ENCODE measurements at regions not wholly inside any gene's neighbourhood (a gene's known extent, or its start where the extent isn't known, plus 50 kb on each side); places are given as distances from the start of the nearest gene placed in this dataset.

DNA sequence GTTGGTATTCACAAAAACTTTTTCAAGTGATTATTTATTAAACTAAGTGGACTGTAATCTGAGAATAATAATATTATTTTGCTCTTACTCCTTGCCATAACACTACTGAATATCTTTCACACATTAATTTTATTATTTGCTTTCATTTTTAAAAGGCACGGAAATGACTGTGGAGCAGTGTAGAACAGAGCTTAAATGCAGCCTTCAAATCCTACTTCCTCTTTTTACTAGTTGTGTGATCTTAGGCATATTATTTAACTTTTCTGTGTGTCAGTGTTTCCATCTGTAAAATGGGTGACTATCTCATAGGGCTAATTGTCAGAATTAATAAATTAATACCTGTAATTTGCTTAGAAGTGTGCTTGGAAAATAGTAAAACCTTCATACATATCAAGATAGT, 55.5 kb upstream of the SLC8A1 start:
- no peak for DNase-seq (ENCODE audit: low spot score)

GRCh38 chr2:40510304-40510703, 58.4 kb upstream of the SLC8A1 start:
- no peak for DNase-seq (ENCODE audit: low spot score)

DNA sequence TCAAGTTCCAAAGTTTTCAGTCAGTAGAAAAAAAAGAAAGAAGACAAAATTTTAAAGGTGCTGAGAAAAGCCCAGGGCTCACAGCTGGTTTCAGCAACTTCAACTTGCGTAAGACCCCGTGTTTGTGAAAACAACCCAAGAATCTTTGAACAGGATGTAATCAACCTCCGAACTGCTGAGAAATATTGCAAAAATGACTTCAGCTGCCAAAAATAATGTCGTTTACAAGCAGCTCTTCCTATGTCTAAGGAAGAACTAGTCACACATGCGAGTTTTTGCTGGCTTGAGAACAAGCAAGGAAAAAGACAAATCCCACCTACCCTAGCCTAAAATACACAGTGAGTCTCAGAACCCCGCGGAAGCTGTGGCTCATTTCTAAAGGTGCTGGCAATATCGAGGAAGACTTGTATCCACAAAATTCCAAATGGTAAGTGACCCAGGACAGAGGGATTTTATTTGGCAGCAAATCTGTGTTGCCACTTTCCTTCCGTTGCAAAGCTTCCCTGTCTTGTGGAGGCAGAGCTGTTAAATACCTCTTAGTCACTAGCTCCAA, 59.8 kb upstream of the SLC8A1 start:
- no peak for DNase-seq (ENCODE audit: low spot score)

- DNase-seq (ENCODE audit: low spot score): no peak
Measured at GRCh38 chr2:40512256-40512655, 60.4 kb upstream of the SLC8A1 start.

GRCh38 chr2:40513201-40513600, 61.3 kb upstream of the SLC8A1 start:
- no peak for DNase-seq (ENCODE audit: low spot score)

GRCh38 chr2:40516604-40517003, 64.7 kb upstream of the SLC8A1 start:
- no peak for DNase-seq (ENCODE audit: low spot score)

GRCh38 chr2:40528564-40528963, 76.7 kb upstream of the SLC8A1 start:
- DNase-seq (ENCODE audit: low spot score): no peak

- no peak for DNase-seq (ENCODE audit: low spot score)
Measured at GRCh38 chr2:40531359-40531758, 79.5 kb upstream of the SLC8A1 start.

DNA sequence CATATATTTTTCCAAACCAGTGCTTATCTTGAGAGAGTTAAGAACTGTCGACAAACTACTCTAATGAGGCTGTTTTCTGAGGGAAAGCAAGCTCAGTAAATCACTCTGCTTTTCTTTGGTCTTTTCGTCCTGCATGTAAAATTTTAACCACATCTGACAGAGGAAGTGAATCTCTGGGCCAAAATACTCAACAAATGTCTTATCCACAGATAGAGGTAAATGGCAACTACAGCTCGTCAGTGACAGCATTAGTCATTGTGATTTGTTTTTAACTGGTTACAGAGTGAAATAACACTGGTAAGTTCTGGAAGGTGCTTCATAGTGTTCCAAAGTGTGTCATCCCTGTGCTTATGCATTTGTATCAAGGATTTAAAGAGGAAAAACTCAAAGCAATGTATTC, 82.6 kb upstream of the SLC8A1 start:
- no peak for DNase-seq (ENCODE audit: low spot score)

- DNase-seq (ENCODE audit: low spot score): no peak
Measured at GRCh38 chr2:40535972-40536371, 84.1 kb upstream of the SLC8A1 start.

GRCh38 chr2:40540026-40540425, 88.1 kb upstream of the SLC8A1 start:
- DNase-seq (ENCODE audit: low spot score): no peak

- no peak for DNase-seq (ENCODE audit: low spot score)
Measured at GRCh38 chr2:40543381-40543780, 91.5 kb upstream of the SLC8A1 start.

- DNase-seq (ENCODE audit: low spot score): no peak
Measured at GRCh38 chr2:40544072-40544471, 92.2 kb upstream of the SLC8A1 start.

DNA sequence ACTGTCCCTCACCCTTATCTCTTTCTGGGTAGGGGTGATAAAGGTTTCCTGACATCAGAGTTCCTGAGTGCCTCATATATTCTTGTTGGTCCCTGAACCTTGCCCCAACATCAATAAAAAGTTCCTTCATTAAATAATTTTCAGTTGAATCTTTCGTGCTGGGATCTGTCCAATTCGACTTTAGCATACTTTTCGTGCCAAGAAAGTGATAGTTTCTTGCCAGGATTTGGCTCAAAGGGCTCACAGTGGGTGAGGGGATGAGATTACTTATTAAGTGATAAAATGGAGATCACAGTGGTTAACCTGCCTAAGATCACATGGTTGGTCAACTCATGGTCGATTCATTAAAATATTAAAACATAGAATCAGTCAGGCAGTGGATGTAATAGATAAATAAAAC, 93.8 kb upstream of the SLC8A1 start:
- no peak for DNase-seq (ENCODE audit: low spot score)

- DNase-seq (ENCODE audit: low spot score): no peak
Measured at GRCh38 chr2:40546439-40547191, 94.7 kb upstream of the SLC8A1 start.

DNA sequence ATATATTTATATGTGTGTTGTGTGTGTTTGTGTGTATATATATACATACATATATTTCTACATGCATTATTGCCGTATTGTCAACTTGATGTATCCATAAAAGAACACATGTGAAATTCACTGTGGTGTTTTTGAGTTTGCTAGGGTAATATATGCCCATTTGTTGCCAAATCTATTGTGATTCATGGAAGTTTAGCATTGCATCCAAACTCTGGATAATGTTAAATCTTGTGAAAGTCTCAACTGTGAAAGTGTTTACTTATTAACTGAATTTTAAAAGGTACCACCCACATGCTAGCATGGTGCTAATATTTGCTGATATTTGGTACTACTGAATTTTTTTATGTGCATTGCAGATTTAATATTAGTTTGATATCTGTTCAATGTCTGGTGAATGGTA, 96.6 kb upstream of the SLC8A1 start:
- DNase-seq (ENCODE audit: low spot score): no peak

- no peak for DNase-seq (ENCODE audit: low spot score)
Measured at GRCh38 chr2:40550085-40550484, 98.2 kb upstream of the SLC8A1 start.

DNA sequence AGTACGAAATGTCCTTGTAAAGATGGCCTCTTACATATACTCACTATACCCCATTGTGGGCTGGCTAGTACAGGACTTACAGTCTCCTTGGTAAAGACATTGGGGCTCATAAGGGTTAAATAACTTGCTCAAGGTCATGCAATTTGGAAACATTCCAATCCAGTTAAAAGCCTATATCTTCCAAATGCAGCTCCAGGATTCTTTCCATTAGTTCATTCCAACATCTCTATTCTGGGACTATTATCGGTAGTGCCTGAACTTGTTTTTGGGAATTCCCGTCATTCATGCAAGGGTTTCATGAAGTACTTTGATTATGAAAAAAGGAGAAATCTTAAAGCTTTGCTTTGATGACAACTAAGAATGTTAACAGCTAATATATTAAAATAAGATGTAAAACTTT, 99.2 kb upstream of the SLC8A1 start:
- no peak for DNase-seq (ENCODE audit: low spot score)

DNA sequence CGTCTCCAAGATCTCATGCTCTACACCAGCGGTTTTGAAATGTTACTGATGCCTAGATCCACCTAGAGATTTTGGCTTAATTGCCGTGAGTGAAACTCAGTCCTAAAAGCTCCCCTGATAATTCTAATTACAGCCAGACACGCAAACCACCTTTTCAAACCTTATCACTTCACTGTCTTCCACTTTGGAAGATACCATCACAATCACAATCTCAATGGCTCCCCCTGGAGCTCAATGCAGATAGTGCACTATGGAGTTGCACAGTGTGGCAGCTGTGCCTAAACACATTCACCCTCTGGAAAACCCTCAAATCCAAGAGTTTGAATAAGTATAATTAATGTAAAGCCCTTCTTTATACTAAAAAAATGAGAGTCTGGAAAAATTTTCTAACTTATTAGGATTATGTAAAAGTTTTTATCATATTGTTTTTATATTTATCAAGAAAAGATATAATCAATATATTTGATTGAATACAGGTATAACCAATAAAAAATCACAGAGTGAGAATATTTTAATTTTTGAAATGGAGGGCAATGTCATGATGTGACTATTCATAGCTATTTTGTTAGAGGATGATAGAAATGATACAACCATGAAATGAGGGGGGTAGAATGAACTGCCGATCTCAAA, 102.9 kb upstream of the SLC8A1 start:
- peak; percentile 33 for DNase-seq (ENCODE audit: low spot score)

DNA sequence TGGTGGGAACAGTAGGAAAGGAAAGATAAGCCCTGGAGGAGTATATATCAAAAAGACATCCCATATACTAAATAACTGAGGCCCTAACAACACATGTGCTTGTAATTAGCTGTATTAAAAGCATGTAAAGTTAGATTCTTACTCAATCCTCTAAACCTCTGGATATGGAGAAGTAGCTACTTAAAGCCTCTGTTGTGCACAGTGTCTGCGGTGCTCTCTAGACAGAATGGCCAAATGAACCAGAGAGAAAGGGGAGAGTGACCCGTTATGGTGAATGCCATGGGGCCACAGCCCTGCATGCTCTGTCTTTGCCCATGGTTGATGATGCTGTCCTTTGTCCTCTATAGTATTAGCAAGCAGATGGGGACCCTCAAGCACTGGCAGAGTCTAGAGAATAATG, 104.4 kb upstream of the SLC8A1 start:
- no peak for DNase-seq (ENCODE audit: low spot score)

GRCh38 chr2:40556739-40557138, 104.8 kb upstream of the SLC8A1 start:
- no peak for DNase-seq (ENCODE audit: low spot score)

DNA sequence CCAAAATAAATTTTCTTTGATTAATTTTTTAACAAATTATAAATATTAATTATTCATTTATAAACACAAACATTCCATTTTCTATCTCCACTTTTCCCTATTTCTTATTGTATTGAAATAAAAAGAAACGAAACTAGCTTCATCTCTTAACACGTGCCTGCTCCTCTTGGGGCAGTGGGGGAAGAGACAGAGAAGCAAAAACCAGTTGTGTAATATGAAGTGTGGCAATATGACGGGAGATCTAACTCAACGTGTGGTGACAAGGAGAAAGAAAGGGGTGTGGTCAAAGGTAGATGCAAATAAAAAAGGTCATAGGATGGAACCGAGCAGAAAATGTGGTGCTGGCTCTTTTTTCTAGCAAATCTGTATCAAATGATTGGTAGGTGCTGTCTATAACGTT, 106.9 kb upstream of the SLC8A1 start:
- no peak for DNase-seq (ENCODE audit: low spot score)

DNA sequence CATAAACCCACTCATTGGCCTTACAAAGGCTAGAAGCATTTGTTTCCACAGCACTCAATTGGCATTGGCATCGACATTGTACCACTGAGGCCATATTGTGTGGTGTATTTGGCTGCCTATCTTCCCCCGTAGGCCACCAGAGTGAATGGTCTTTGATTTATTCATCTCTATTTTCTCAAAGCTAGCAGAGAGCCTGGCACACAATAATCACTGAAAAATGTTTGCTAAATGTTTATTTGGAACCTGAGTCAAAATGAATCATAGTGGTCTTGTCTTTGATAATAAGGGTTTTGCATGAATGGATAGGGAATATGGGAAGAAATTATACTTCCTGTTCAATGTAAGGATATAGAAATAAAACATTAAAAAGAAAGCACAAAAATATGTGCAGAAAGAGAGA, 107.3 kb upstream of the SLC8A1 start:
- DNase-seq (ENCODE audit: low spot score): no peak

GRCh38 chr2:40564184-40564583, 112.3 kb upstream of the SLC8A1 start:
- no peak for DNase-seq (ENCODE audit: low spot score)
